A673 (cell line): ENCODE measurements at regions not wholly inside any gene's neighbourhood (a gene's known extent, or its start where the extent isn't known, plus 50 kb on each side); places are given as distances from the start of the nearest gene placed in this dataset.

Experiments used
- CTCF ChIP-seq: fragments of 300-800, 200-600 bp; sonication (generic); conservative IDR thresholded peaks from 2 replicates; pipeline ENCODE4 v1.5.1; 2017; ENCODE audit warnings: low read depth, mild to moderate bottlenecking, antibody characterized with exemption, low read length, moderate library complexity, mixed read lengths
- EZH2 ChIP-seq: fragments of 200-600 bp; sonication (generic); IDR thresholded peaks from 2 replicates; pipeline ENCODE4 v1.6.1; 2017; ENCODE audit warnings: borderline replicate concordance, low read depth, mild to moderate bottlenecking, mixed read lengths, antibody characterized with exemption, low read length; ENCODE audit not compliant: poor library complexity, severe bottlenecking

GRCh38 chr4:170386971-170387370 is 297.2 kb upstream of the AADAT start:
- TF ChIP-seq CTCF: no peak
- no peak for TF ChIP-seq EZH2
